Stimulated activated CD8-positive, alpha-beta memory T cell treated with anti-CD3 and anti-CD28 coated beads, Interleukin-7, amount 100 ng/mL, for 24 hours (primary cell): ENCODE measurements at regions not wholly inside any gene's neighbourhood (a gene's known extent, or its start where the extent isn't known, plus 50 kb on each side); places are given as distances from the start of the nearest gene placed in this dataset.
"Not testable (repeated sequence)": the region's sequence is repeated elsewhere in the genome, so short reads cannot be mapped to it uniquely, and the experiment has no call there.

Experiments
- DNase-seq: peaks from one replicate; pipeline ENCODE4 v3.0.0-alpha.2; 2020; ENCODE audit warnings: low read depth

GRCh38 chr5:106423109-106423897, 1247.4 kb downstream of the EFNA5 start:
- no peak for DNase-seq

- no peak for DNase-seq
Observed at GRCh38 chr5:106420102-106420501, 1250.6 kb downstream of the EFNA5 start.

GRCh38 chr5:106418196-106418595, 1252.5 kb downstream of the EFNA5 start:
- DNase-seq, result no peak

- no peak for DNase-seq
Observed at GRCh38 chr5:106417566-106417965, 1253.2 kb downstream of the EFNA5 start.

GRCh38 chr5:106417163-106417562, 1253.6 kb downstream of the EFNA5 start:
- no peak for DNase-seq

GRCh38 chr5:106415541-106415940, 1255.2 kb downstream of the EFNA5 start:
- DNase-seq, result no peak

- DNase-seq, result no peak
Observed at GRCh38 chr5:106414342-106414741, 1256.4 kb downstream of the EFNA5 start.

GRCh38 chr5:106412606-106413005, 1258.1 kb downstream of the EFNA5 start:
- no peak for DNase-seq

- DNase-seq, result no peak
Observed at GRCh38 chr5:106408570-106408969, 1262.2 kb downstream of the EFNA5 start.

GRCh38 chr5:106408141-106408540, 1262.6 kb downstream of the EFNA5 start:
- DNase-seq, result no peak

GRCh38 chr5:106401561-106401960, 1269.2 kb downstream of the EFNA5 start:
- no peak for DNase-seq

GRCh38 chr5:106399391-106399790, 1271.3 kb downstream of the EFNA5 start:
- DNase-seq, result no peak

- DNase-seq, result no peak
Observed at GRCh38 chr5:106397700-106398099, 1273.0 kb downstream of the EFNA5 start.

GRCh38 chr5:106393276-106393675, 1277.5 kb downstream of the EFNA5 start:
- DNase-seq, result no peak

- no peak for DNase-seq
Observed at GRCh38 chr5:106392766-106393165, 1278.0 kb downstream of the EFNA5 start.

GRCh38 chr5:106387767-106388166, 1283.0 kb downstream of the EFNA5 start:
- not testable (repeated sequence) for DNase-seq

GRCh38 chr5:106386287-106386686, 1284.5 kb downstream of the EFNA5 start:
- no peak for DNase-seq

GRCh38 chr5:106380736-106381135, 1290.0 kb downstream of the EFNA5 start:
- no peak for DNase-seq

- no peak for DNase-seq
Observed at GRCh38 chr5:106376522-106376921, 1294.2 kb downstream of the EFNA5 start.

GRCh38 chr5:106374956-106375355, 1295.8 kb downstream of the EFNA5 start:
- no peak for DNase-seq

GRCh38 chr5:106368021-106368420, 1302.7 kb downstream of the EFNA5 start:
- DNase-seq, result no peak

GRCh38 chr5:106367281-106367680, 1303.5 kb downstream of the EFNA5 start:
- no peak for DNase-seq

GRCh38 chr5:106363578-106363977, 1307.2 kb downstream of the EFNA5 start:
- DNase-seq, result no peak

GRCh38 chr5:106361905-106362304, 1308.8 kb downstream of the EFNA5 start:
- DNase-seq, result no peak
